DOHH2 (cell line): ENCODE measurements at regions not wholly inside any gene's neighbourhood (a gene's known extent, or its start where the extent isn't known, plus 50 kb on each side); places are given as distances from the start of the nearest gene placed in this dataset.

ENCODE experiments used
- CTCF ChIP-seq: fragments of 200-600 bp; sonication (generic); IDR thresholded peaks from one replicate; pipeline ENCODE4 v1.5.1; 2014; ENCODE audit warnings: antibody characterized with exemption, mild to moderate bottlenecking, low read depth, low read length; ENCODE audit not compliant: poor library complexity, severe bottlenecking
- EZH2phosphoT487 ChIP-seq: fragments of 200-600 bp; sonication (generic); IDR thresholded peaks from 2 replicates; pipeline ENCODE4 v1.6.1; 2017; ENCODE audit warnings: borderline replicate concordance, mild to moderate bottlenecking, antibody characterized with exemption, low read length, moderate library complexity, mixed read lengths

DNA sequence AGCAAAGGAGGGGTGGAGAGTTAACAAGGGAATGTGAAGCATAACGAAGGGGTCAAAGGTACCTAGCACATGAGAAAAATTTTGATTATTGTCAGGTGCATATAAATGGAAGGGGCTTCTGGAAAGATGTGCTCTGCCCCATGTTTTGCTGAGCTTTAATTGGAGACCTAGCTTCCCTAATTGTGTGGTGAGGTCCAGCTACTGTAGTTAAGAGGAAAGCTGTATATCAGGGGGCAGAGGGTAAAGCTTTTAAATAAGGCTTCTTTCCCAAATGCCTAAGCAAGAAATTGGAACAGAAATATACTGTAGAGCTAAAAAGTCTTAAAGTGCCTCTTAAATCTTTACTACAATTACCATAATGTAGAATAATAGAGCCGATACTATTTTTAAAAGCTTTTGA is 267.2 kb downstream of the MAT2B start:
- no peak for TF ChIP-seq CTCF
- TF ChIP-seq EZH2phosphoT487 = no peak
